AG20443 (cell line): ENCODE measurements at regions not wholly inside any gene's neighbourhood (a gene's known extent, or its start where the extent isn't known, plus 50 kb on each side); places are given as distances from the start of the nearest gene placed in this dataset.

ENCODE experiments used
- DNase-seq: peaks from one replicate; pipeline ENCODE4 v3.0.0; 2012; ENCODE audit warnings: low spot score, mixed read lengths

DNA sequence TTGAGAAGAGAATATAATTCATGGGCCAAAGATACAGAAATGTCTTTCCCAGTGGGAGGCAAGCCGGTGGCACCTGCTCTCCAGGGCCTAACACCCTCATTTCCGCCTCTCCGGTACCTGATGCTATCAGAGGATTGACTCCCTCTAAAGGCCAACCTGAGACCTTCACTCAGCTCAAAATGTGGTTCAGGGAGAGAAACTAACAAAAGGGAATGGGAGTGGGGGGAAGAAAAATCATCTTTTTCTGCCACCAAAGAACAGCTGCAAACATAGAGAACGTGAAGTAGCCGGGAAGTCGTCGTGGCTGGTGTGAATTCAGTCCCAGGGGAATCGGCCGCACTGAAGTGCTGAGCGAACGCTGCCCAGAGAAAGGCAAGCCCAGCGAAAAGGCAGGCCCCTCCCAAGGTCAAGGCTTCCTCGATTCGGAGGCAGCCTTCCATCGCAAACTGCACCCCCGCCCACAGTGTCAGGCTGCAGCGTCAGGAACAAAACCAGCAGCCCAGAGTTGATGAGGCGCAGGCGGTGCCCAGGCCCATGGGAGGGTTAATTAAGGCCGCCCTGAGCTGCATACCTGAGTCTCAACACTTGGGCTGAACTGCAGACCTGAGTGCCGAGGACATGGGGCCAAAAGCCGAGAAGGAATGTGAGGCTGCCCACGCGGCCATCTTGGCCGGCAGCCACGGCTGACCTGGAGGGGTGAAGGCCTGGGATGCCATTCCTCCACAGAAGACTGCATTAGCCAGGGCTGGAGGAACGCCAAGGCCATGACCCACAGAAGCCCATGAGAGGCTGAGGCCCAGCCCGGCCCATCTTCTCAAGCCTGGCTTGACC lies 160.2 kb downstream of the PSMG1 start:
- no peak for DNase-seq

GRCh38 chr21:39022466-39022862 lies 160.8 kb downstream of the PSMG1 start:
- no peak for DNase-seq

GRCh38 chr21:39022035-39022434 lies 161.2 kb downstream of the PSMG1 start:
- no peak for DNase-seq

DNA sequence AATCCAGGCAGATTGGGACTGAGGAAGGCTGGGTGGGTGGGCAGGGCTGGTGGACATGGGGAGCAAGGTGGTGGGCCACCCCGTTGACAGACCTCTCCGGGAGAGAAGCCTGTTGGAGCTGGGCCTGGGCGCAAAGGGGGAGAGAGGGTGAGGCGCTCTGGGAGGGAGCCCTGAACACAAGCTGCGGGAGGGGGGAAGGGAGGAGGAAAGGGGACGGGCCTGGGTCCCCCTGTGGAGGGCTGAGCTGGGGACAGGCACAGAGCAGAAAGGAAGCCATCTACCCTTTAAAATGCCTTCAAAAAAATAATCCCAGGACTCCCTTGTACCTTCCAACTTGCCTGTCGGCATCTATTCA lies 161.8 kb downstream of the PSMG1 start:
- no peak for DNase-seq

DNA sequence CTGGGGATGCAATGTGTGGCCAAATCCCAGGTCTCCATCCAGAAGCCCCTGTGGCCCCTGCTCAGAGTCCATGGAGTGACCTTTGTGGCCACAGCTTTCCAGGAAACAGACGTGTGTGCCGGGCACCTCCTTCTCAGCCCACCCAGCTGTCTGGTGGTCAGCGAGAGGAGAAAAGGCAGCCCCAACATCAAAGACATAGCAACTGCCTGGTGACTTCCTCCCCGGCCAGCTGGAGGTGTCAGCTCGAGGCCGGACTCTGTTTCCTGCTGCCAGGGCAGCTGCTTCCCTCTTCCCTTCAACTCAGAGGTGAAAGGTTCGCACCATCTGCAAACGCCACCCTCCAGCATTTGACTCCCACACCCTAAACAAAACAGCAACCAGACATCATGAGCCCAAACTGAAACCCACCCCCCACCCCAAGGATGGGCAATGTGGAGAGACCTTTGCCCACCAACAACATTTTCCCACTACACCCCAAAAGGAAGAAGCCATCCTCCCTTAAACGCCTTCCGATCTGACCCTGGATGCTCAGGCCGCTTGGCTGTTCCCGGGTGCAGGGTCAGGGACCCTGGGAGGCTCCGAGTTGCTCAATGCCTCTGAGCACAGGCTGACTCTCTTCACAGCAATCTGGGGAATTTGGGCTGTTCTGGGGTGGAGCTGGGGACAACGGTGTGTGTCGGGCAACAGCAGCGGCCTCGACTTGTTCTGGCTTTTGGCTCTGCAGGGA lies 162.3 kb downstream of the PSMG1 start:
- peak; percentile 84 for DNase-seq

DNA sequence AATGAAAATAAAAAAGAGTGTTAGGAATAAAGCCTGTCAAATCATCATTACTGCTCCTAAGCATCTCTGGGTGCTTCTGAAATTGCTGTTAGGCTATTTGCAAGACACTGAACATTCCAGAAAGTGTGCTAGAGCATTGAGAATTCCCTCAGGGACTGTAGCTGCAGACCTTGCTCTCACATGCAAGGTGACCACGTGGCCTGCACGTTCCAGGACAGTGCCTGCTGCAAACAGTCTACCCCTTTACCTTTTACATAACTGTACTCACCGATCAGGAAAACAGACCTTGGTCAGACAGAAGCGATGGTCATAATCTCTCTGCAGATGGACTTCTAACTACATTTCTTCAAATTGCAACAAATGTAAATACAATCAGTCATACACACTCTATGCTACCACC lies 164.5 kb downstream of the PSMG1 start:
- DNase-seq = no peak

GRCh38 chr21:39016740-39017315 lies 166.4 kb downstream of the PSMG1 start:
- no peak for DNase-seq

DNA sequence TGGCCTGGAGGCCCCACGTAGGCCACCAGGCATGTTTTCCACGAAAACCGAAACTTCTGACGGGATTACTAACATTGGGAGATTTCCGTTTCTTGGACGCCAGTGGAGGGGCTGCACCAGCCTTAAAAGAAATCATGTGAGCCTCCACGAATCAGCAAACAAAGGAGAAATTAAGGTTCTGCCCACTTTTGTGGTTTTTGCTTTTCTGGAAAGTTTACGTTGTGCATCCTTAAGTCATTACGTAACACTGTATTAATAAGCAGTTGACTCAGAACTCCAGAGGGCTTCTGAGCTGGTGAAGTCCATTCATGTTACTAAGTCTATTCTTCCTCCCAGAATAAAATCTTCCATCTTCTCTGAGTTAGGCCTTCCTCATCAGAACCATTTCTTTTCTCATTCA lies 168.5 kb downstream of the PSMG1 start:
- peak; percentile 81 for DNase-seq

DNA sequence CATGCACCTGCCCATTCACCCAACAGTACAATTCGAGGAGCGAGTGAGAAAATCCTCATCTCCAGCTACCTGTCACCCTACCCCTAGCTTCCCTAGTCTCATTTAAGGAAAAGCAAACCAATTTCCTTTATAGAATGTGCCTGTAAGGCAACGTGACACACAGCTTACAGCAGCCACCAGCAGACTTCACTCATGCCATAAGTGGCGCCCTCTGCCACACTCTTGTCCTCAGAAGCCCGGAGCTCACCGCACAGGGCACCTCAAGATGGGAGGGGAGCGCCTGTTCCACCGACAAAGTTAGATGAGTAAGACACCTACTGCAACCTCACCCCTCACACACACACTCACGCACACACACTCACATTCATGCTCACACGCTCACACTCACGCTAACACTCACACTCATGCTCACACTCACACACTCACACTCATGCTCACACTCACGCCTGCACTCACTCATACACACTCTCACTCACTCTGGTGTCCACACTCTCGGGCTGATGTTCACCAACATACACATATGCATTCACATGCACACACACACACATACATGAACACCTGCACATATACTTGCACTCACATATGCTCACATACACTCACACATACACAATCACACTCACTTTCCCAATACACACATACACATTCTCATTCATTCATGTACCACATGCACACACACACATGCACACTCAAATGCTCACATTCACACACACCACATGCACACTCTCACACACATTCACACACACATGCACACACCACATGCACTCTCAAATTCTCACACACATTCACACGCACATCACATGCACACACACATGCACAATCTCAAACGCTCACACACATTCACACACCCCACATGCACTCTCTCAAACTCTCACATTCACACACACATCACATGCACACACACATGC lies 170.7 kb downstream of the PSMG1 start:
- DNase-seq = no peak

GRCh38 chr21:39011911-39012310 lies 171.3 kb downstream of the PSMG1 start:
- no peak for DNase-seq

DNA sequence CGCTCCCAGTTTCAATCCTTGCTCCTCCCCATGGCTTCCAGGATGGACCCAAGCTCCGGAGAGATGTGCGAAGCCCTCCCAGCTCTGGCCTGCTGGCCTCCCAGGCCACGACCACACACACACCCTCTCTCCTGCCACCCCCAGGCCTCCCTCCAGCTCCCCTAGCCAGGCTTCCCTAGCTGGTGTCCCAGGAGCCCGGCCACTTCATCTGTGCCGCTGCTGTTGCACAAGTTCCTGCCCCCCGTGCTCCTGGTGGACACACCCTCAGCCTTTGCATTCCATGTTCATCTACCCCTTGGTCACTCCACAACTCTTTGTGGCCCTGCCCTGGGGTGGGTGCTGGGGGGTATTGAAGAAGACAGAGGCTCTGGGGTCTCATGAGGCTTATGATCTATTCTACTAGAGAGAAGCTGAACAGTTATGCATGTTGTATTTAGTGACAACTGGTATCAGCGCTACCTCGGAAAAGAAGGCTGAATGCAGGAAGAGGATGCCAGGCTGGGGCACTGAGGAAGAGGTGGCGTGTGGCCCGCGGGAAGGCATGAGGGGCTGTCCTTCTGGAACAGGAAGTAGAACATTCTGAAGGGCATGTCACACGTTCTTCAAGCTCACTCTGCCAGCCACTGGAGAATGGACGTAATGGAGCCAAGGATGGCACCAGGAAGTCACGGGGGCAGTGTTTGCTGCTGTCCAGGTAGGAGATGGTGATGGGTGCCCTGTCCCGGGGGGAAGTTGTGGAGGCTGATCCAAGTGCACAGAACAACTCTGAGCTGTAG lies 172.4 kb downstream of the PSMG1 start:
- no peak for DNase-seq

- DNase-seq = no peak
These were observed 173.5 kb downstream of the PSMG1 start for GRCh38 chr21:39009587-39010225.

DNA sequence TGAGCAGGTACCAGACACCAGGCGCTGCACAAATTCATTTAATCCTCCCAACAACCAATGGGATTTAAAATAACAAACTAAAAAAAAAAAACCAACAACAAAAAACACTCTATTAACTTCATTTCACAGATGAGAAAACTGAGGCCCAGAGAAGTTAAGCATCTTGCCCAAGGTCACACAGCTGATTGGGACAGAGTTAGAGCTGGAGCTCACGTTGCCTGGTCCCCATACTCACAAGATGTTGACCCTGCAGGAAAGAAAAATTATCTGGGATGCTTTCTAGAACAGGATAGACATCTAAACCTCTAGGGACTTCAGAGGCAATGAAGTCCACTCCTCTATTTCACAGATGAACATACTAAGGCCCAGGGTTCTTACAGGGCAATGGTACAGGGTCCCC lies 175.3 kb downstream of the PSMG1 start:
- no peak for DNase-seq

DNA sequence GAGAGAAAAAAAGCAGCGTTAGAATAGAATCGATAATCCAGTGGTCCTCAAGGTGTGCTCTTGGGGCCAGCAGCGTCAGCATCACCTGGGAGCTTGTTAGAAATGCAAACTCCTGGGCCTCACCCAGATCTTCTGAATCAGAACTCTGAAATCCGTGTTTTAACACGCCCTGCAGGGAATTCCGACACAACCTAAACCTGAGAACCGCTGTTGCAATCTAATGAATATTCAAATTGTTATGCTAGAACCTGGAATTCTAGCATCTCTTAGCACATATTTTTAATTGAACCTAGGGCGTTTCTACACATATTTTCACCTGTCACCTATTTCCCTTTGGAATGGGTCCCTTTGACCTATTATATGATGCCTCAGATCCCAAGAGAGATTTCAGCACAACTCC lies 175.7 kb downstream of the PSMG1 start:
- no peak for DNase-seq

DNA sequence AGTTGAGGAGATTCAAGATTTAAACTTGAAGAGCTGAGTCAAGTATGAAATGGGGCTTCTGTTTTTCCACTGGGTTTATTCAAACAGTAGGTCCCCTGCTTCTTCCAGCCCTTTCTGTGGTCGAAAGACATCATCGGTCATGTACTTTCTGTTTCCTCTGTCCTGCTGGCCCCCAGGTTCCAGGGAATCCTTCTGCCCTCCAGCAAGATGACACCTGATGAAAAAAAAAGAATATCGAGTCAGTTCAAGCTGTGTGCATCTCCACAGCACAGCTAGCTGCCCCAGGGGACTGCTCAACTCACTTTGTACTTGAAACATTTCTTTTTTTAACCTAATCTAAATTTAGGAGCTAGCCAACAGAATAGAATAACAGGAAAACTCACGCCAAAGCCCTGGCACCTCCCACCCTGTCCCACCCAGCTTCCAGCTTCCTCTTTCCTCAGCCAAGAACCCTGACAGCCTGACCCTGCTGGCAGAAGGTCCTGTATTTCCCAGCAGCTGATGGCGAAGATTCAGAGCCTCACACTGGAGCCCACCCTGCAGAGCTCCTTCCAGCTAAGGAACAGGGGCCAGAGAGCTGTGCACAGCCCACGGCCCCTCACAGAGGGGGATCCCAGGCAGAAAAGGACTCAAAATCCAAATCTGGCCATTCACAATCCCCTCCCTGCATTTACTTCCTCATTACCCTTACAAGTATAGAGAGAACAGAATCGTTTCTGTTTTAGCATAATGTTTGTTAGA lies 176.5 kb downstream of the PSMG1 start:
- DNase-seq = no peak

GRCh38 chr21:39005502-39005787 lies 177.8 kb downstream of the PSMG1 start:
- DNase-seq = no peak

DNA sequence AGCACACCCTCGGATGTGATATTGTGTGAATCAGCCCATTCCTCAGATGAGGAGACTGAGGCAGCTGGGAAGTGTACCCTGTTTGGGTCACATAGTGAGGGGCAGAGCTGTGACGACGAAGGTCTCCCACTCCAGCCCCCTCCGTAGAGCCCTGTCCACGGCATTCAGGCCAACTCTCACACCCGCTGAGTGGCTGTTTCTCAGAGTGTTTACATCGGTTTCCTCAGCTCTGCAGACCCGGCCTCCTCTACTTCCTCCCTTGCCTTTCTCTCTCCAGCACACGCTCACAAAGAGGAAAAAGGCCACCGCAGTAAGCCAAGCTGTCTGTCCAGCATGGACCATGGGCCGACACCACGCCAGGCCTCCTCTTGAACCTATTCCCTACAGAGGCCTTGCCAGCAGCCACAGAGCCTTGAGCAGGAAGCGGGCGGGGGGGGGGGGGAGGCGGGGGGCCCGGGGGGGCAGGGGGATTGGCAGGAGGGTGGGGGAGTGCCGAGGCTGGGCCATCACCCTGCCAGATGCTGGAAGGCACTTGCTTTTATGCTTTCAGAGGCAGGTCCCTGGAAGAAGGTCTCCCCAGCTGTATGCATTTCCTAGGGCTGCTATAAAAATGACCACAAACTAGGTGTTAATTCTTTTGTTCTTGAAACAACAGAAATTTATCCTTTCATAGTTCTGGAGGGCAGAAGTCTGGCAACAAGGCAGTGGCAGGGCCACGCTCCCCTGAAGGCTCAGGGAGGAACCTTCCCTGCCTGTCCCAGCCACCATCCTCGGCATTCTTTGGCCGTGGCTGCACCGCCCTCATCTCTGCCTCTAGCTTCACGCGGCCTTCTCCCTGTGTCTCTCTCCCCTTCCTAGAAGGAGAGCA lies 178.4 kb downstream of the PSMG1 start:
- peak; percentile 68 for DNase-seq

GRCh38 chr21:39003982-39004633 lies 179.1 kb downstream of the PSMG1 start:
- DNase-seq = peak; percentile 76

- DNase-seq = no peak
These were observed 181.9 kb downstream of the PSMG1 start for GRCh38 chr21:39001341-39001740.
